CD14-positive monocyte (primary cell): ENCODE measurements at regions not wholly inside any gene's neighbourhood (a gene's known extent, or its start where the extent isn't known, plus 50 kb on each side); places are given as distances from the start of the nearest gene placed in this dataset.

Experiments
- DNase-seq, 3 donors: peaks; one replicate each; pipeline ENCODE4 v3.0.0-alpha.2; 2011 to 2022
- H2AFZ ChIP-seq: 2 replicates; pipeline ENCODE4 v1.6.0; 2012; ENCODE audit warnings: mild to moderate bottlenecking, low read depth, low read length, inconsistent platforms; ENCODE audit not compliant: insufficient read depth, poor library complexity, severe bottlenecking
- H3K27ac ChIP-seq, 2 donors: 1 replicate in 1 of 2; 2 replicates in 1 of 2; pipeline ENCODE4 v1.5.1; 2012 to 2013; ENCODE audit warnings: low read length in 2 of 2, control low read depth in 1 of 2, inconsistent platforms in 1 of 2, low read depth in 1 of 2, mild to moderate bottlenecking in 1 of 2
- H3K27me3 ChIP-seq, 2 donors: one replicate each; pipeline versions ENCODE4 v1.6.0 to v1.6.1; 2011 to 2013; ENCODE audit warnings: low read length in 2 of 2; ENCODE audit not compliant: control insufficient read depth in 2 of 2, insufficient read depth in 2 of 2
- H3K36me3 ChIP-seq, 2 donors: replicated peaks in 1 of 2; 1 replicate in 1 of 2; 2 replicates in 1 of 2; pipeline versions ENCODE4 v1.5.1 to v1.6.1; 2012 to 2013; ENCODE audit warnings: low read length in 2 of 2, control low read depth in 1 of 2, inconsistent platforms in 1 of 2, mild to moderate bottlenecking in 1 of 2; ENCODE audit not compliant: insufficient read depth in 2 of 2, control insufficient read depth in 1 of 2
- H3K4me1 ChIP-seq, 2 donors: 1 replicate in 1 of 2; 2 replicates in 1 of 2; pipeline versions ENCODE4 v1.5.1 to v1.6.1; 2012 to 2013; ENCODE audit warnings: low read length in 2 of 2, control low read depth in 1 of 2, inconsistent platforms in 1 of 2, mild to moderate bottlenecking in 1 of 2, moderate library complexity in 1 of 2; ENCODE audit not compliant: insufficient read depth in 2 of 2, control insufficient read depth in 1 of 2
- H3K4me2 ChIP-seq: replicated peaks from 2 replicates; pipeline ENCODE3; 2012; ENCODE audit warnings: low read length, moderate library complexity, mild to moderate bottlenecking; ENCODE audit not compliant: poor library complexity, severe bottlenecking; ENCODE audit errors: extremely low read depth
- H3K4me3 ChIP-seq, 3 experiments: fragments of 200-600 bp in 1 of 3; sonication (generic) in 1 of 3; replicated peaks in 1 of 3; 1 replicate in 2 of 3; 2 replicates in 1 of 3; pipeline ENCODE4 v1.5.1; 2011 to 2013; ENCODE audit warnings: low read length in 3 of 3, mild to moderate bottlenecking in 3 of 3, control low read depth in 2 of 3, low read depth in 2 of 3, inconsistent platforms in 1 of 3, moderate library complexity in 1 of 3
- H3K79me2 ChIP-seq: 2 replicates; pipeline ENCODE4 v1.6.0; 2012; ENCODE audit warnings: mild to moderate bottlenecking, control low read depth, inconsistent platforms, low read length, moderate library complexity; ENCODE audit not compliant: insufficient read depth
- H3K9ac ChIP-seq: 2 replicates; pipeline ENCODE4 v1.6.0; 2017; ENCODE audit warnings: low read length, mild to moderate bottlenecking; ENCODE audit not compliant: insufficient read depth, poor library complexity, severe bottlenecking
- H3K9me3 ChIP-seq, 2 donors: replicated peaks in 1 of 2; 1 replicate in 1 of 2; 2 replicates in 1 of 2; pipeline versions ENCODE4 v1.5.1 to v1.6.1; 2012 to 2013; ENCODE audit warnings: low read length in 2 of 2, control low read depth in 1 of 2; ENCODE audit not compliant: control insufficient read depth in 1 of 2, insufficient read depth in 1 of 2
- H4K20me1 ChIP-seq: 2 replicates; pipeline ENCODE4 v1.6.0; 2012; ENCODE audit warnings: mild to moderate bottlenecking, low read length, control low read depth, moderate library complexity; ENCODE audit not compliant: insufficient read depth
- H3K27ac Mint-ChIP-seq, 7 donors: one replicate each; pipeline ENCODE4 v1.8.0; 2020; ENCODE audit warnings: mild to moderate bottlenecking in 7 of 7, mixed read lengths in 7 of 7, moderate library complexity in 6 of 7, inconsistent platforms in 2 of 7
- H3K27me3 Mint-ChIP-seq, 3 donors: one replicate each; pipeline ENCODE4 v1.8.0; 2021 to 2022; ENCODE audit warnings: low read depth in 3 of 3, mild to moderate bottlenecking in 3 of 3, mixed read lengths in 3 of 3, moderate library complexity in 3 of 3, inconsistent platforms in 1 of 3
- H3K36me3 Mint-ChIP-seq, 2 donors: one replicate each; pipeline ENCODE4 v1.8.0; 2020; ENCODE audit warnings: mixed read lengths in 2 of 2, inconsistent platforms in 1 of 2, mild to moderate bottlenecking in 1 of 2
- H3K4me1 Mint-ChIP-seq: one replicate; pipeline ENCODE4 v1.8.0; 2020; ENCODE audit warnings: mild to moderate bottlenecking, mixed read lengths
- H3K4me3 Mint-ChIP-seq, 2 donors: one replicate each; pipeline ENCODE4 v1.8.0; 2020; ENCODE audit warnings: mild to moderate bottlenecking in 2 of 2, mixed read lengths in 2 of 2, moderate library complexity in 1 of 2
- H3K9me3 Mint-ChIP-seq, 7 donors: one replicate each; pipeline ENCODE4 v1.8.0; 2020 to 2022; ENCODE audit warnings: mixed read lengths in 7 of 7, mild to moderate bottlenecking in 6 of 7, moderate library complexity in 6 of 7, inconsistent platforms in 2 of 7
- WGBS: methylation state at CpG from one replicate; pipeline ENCODE4 v1.1.5; 2013; ENCODE audit warnings: missing lambda C conversion rate; ENCODE audit not compliant: insufficient coverage; 5-methylcytosine and 5-hydroxymethylcytosine counted together
- intact Hi-C, 2 donors: fragments of 100-400 bp; cut with micrococcal nuclease; formaldehyde crosslinking; loops; one replicate each; pipeline versions ENCODE4 v1.15.0 to v1.15.1; 2023
- TF ChIP-seq, protein P1 (sequence below): fragments of 200-600 bp; IDR thresholded peaks from one replicate; pipeline ENCODE4 v1.8.0; 2022; ENCODE audit warnings: antibody characterized with exemption, mild to moderate bottlenecking

DNA sequence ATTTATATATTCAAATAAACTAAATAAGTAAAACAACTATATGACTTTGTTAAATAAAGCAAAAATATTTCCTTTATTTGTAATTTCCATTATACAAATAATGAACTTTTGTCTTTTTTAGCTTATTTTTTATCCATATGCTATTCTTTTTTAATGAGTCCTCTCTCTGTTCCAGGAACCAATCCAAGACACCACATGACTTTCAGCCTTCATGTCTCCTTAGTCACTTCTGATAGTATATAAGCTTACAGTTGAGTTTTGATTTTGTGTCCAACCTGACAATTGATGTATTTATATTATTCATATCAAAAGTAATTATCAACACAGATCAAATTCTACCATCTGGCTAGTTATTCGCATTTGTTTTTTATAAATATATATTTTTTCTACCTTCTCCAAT lies 582.3 kb upstream of the GJE1 start:
- no peak for DNase-seq
- TF ChIP-seq, protein P1, sequence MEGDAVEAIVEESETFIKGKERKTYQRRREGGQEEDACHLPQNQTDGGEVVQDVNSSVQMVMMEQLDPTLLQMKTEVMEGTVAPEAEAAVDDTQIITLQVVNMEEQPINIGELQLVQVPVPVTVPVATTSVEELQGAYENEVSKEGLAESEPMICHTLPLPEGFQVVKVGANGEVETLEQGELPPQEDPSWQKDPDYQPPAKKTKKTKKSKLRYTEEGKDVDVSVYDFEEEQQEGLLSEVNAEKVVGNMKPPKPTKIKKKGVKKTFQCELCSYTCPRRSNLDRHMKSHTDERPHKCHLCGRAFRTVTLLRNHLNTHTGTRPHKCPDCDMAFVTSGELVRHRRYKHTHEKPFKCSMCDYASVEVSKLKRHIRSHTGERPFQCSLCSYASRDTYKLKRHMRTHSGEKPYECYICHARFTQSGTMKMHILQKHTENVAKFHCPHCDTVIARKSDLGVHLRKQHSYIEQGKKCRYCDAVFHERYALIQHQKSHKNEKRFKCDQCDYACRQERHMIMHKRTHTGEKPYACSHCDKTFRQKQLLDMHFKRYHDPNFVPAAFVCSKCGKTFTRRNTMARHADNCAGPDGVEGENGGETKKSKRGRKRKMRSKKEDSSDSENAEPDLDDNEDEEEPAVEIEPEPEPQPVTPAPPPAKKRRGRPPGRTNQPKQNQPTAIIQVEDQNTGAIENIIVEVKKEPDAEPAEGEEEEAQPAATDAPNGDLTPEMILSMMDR: no peak
- H3K4me1 Mint-ChIP-seq: no peaks in the 10 kb centered on the region
- H3K4me2 ChIP-seq: no peak overlapping the region
- peaks cover 0 to 3% of the 10 kb centered on the region in 2 donors for H3K9me3 ChIP-seq
- intact Hi-C loops: no loop called here
- no peak overlapping the region for H2AFZ ChIP-seq
- H3K4me1 ChIP-seq: no peaks in the 10 kb centered on the region
- no peaks in the 10 kb centered on the region for H3K27me3 ChIP-seq
- no peaks in the 10 kb centered on the region for H3K79me2 ChIP-seq
- WGBS: no CpG with 5 or more reads among the region's 1 CpG
- H3K4me3 Mint-ChIP-seq: no peak overlapping the region
- H3K27ac ChIP-seq: no peak overlapping the region
- no peaks in the 10 kb centered on the region for H3K36me3 ChIP-seq
- H3K27me3 Mint-ChIP-seq: peaks cover 0 to 2% (median 2%) of the 10 kb centered on the region in 3 donors
- H3K9ac ChIP-seq: no peak overlapping the region
- peaks cover 2 to 17% (median 7%) of the 10 kb centered on the region in 7 donors for H3K9me3 Mint-ChIP-seq
- no peaks in the 10 kb centered on the region for H4K20me1 ChIP-seq
- no peak overlapping the region for H3K4me3 ChIP-seq
- H3K36me3 Mint-ChIP-seq: no peaks in the 10 kb centered on the region
- H3K27ac Mint-ChIP-seq: no peak overlapping the region

DNA sequence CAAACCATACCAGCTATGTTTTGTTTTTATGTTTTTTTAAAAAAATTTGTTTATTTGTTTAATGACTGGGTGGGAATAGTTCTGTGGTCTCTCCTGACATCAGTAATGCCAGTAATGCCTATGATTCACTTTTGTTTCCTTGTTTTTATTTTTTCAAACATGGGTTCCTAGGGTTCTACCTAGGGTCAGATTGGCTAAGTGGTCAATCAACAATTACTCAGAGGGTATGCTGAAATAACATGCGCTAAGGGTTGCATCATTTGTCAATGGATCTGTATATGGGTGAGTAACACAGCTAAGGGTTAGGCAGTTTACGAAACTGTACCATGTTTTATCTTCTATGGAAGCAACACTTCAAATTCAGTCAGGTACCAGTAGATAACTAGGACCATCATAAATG lies 583.8 kb upstream of the GJE1 start:
- no peaks in the 10 kb centered on the region for H3K4me1 ChIP-seq
- no peaks in the 10 kb centered on the region for H3K36me3 Mint-ChIP-seq
- no CpG with 5 or more reads among the region's 2 CpGs for WGBS
- no peak overlapping the region for H3K4me2 ChIP-seq
- H3K9me3 Mint-ChIP-seq: peaks cover 2 to 19% (median 7%) of the 10 kb centered on the region in 7 donors
- H3K27ac Mint-ChIP-seq: no peak overlapping the region
- no peak overlapping the region for H3K4me3 ChIP-seq
- TF ChIP-seq, protein P1: no peak
- no peaks in the 10 kb centered on the region for H3K4me1 Mint-ChIP-seq
- H3K27ac ChIP-seq: no peak overlapping the region
- no peak overlapping the region for H3K9ac ChIP-seq
- H3K36me3 ChIP-seq: no peaks in the 10 kb centered on the region
- no peaks in the 10 kb centered on the region for H3K27me3 ChIP-seq
- no peaks in the 10 kb centered on the region for H4K20me1 ChIP-seq
- no peak overlapping the region for H2AFZ ChIP-seq
- H3K4me3 Mint-ChIP-seq: no peak overlapping the region
- H3K27me3 Mint-ChIP-seq: peaks cover 0 to 2% (median under 1%) of the 10 kb centered on the region in 3 donors
- no peaks in the 10 kb centered on the region for H3K79me2 ChIP-seq
- DNase-seq: no peak
- intact Hi-C loops: no loop called here
- H3K9me3 ChIP-seq: peaks cover 0 to 6% of the 10 kb centered on the region in 2 donors
